Activated naive CD4-positive, alpha-beta T cell treated with anti-CD3 and anti-CD28 coated beads, Interleukin-2, amount 50 U/mL, for 24 hours (primary cell): ENCODE measurements at regions not wholly inside any gene's neighbourhood (a gene's known extent, or its start where the extent isn't known, plus 50 kb on each side); places are given as distances from the start of the nearest gene placed in this dataset.
"Not testable (repeated sequence)": the region's sequence is repeated elsewhere in the genome, so short reads cannot be mapped to it uniquely, and the experiment has no call there.

Source experiments
- H3K27ac Mint-ChIP-seq: one replicate; pipeline ENCODE4 v1.8.0; 2021; ENCODE audit warnings: mild to moderate bottlenecking, mixed read lengths
- H3K27me3 Mint-ChIP-seq: one replicate; pipeline ENCODE4 v1.8.0; 2021; ENCODE audit warnings: mixed read lengths
- H3K36me3 Mint-ChIP-seq: one replicate; pipeline ENCODE4 v1.8.0; 2021; ENCODE audit warnings: mixed read lengths
- H3K4me1 Mint-ChIP-seq: one replicate; pipeline ENCODE4 v1.8.0; 2021; ENCODE audit warnings: mixed read lengths
- H3K4me3 Mint-ChIP-seq: one replicate; pipeline ENCODE4 v1.8.0; 2021; ENCODE audit warnings: mild to moderate bottlenecking, mixed read lengths
- H3K9me3 Mint-ChIP-seq: one replicate; pipeline ENCODE4 v1.8.0; 2021; ENCODE audit warnings: mixed read lengths

GRCh38 chr4:20086799-20087521, 164.7 kb upstream of the SLIT2 start:
- H3K27ac Mint-ChIP-seq, result no peak overlapping the region
- H3K9me3 Mint-ChIP-seq, result peaks cover under 1% of the 10 kb centered on the region
- no peaks in the 10 kb centered on the region for H3K36me3 Mint-ChIP-seq
- H3K4me3 Mint-ChIP-seq, result no peak overlapping the region
- H3K27me3 Mint-ChIP-seq, result no peaks in the 10 kb centered on the region
- no peaks in the 10 kb centered on the region for H3K4me1 Mint-ChIP-seq

GRCh38 chr4:20086067-20086798, 165.5 kb upstream of the SLIT2 start:
- Mint-ChIP-seq H3K4me1 (no peaks in the 10 kb centered on the region), H3K4me3 (no peak overlapping the region), H3K9me3 (peaks cover 8% of the 10 kb centered on the region), H3K36me3 (no peaks in the 10 kb centered on the region), H3K27me3 (no peaks in the 10 kb centered on the region), H3K27ac (no peak overlapping the region)

- Mint-ChIP-seq H3K27me3 (no peaks in the 10 kb centered on the region), H3K36me3 (no peaks in the 10 kb centered on the region), H3K4me3 (no peak overlapping the region), H3K27ac (no peak overlapping the region), H3K4me1 (no peaks in the 10 kb centered on the region), H3K9me3 (peaks cover 8% of the 10 kb centered on the region)
These were observed 166.1 kb upstream of the SLIT2 start for GRCh38 chr4:20085653-20086052.

GRCh38 chr4:20085156-20085555, 166.5 kb upstream of the SLIT2 start:
- no peak overlapping the region for H3K4me3 Mint-ChIP-seq
- H3K27me3 Mint-ChIP-seq, result no peaks in the 10 kb centered on the region
- H3K4me1 Mint-ChIP-seq, result no peaks in the 10 kb centered on the region
- no peaks in the 10 kb centered on the region for H3K36me3 Mint-ChIP-seq
- H3K9me3 Mint-ChIP-seq, result peaks cover 8% of the 10 kb centered on the region
- no peak overlapping the region for H3K27ac Mint-ChIP-seq

- no peak overlapping the region for H3K4me3 Mint-ChIP-seq
- no peaks in the 10 kb centered on the region for H3K27me3 Mint-ChIP-seq
- H3K9me3 Mint-ChIP-seq, result peaks cover 8% of the 10 kb centered on the region
- no peaks in the 10 kb centered on the region for H3K36me3 Mint-ChIP-seq
- no peak overlapping the region for H3K27ac Mint-ChIP-seq
- H3K4me1 Mint-ChIP-seq, result no peaks in the 10 kb centered on the region
These were observed 167.2 kb upstream of the SLIT2 start for GRCh38 chr4:20084488-20084887.

- H3K9me3 Mint-ChIP-seq, result peaks cover 8% of the 10 kb centered on the region
These were observed 173.1 kb upstream of the SLIT2 start for GRCh38 chr4:20078644-20079043.

GRCh38 chr4:20075248-20075871, 176.3 kb upstream of the SLIT2 start:
- Mint-ChIP-seq H3K27me3 (no peaks in the 10 kb centered on the region), H3K4me3 (no peak overlapping the region), H3K9me3 (no peaks in the 10 kb centered on the region), H3K4me1 (no peaks in the 10 kb centered on the region), H3K27ac (no peak overlapping the region), H3K36me3 (no peaks in the 10 kb centered on the region)

More at GRCh38 chr4:20078644-20079043, 173.1 kb upstream of the SLIT2 start:
- Mint-ChIP-seq H3K4me1 (no peaks in the 10 kb centered on the region), H3K4me3 (no peak overlapping the region), H3K27ac (no peak overlapping the region), H3K27me3 (no peaks in the 10 kb centered on the region), H3K36me3 (no peaks in the 10 kb centered on the region)

GRCh38 chr4:20074450-20074849, 177.3 kb upstream of the SLIT2 start:
- no peak overlapping the region for H3K27ac Mint-ChIP-seq
- no peaks in the 10 kb centered on the region for H3K4me1 Mint-ChIP-seq
- H3K36me3 Mint-ChIP-seq, result no peaks in the 10 kb centered on the region
- H3K4me3 Mint-ChIP-seq, result no peak overlapping the region
- H3K27me3 Mint-ChIP-seq, result no peaks in the 10 kb centered on the region
- peaks cover 4% of the 10 kb centered on the region for H3K9me3 Mint-ChIP-seq

- Mint-ChIP-seq H3K9me3 (peaks cover 13% of the 10 kb centered on the region), H3K4me3 (no peak overlapping the region), H3K36me3 (no peaks in the 10 kb centered on the region), H3K4me1 (no peaks in the 10 kb centered on the region), H3K27me3 (no peaks in the 10 kb centered on the region), H3K27ac (no peak overlapping the region)
These were observed 185.8 kb upstream of the SLIT2 start for GRCh38 chr4:20065952-20066351.

- H3K27me3 Mint-ChIP-seq, H3K4me1 Mint-ChIP-seq, H3K4me3 Mint-ChIP-seq, H3K36me3 Mint-ChIP-seq, H3K27ac Mint-ChIP-seq: not testable (repeated sequence)
- peaks cover 13% of the 10 kb centered on the region for H3K9me3 Mint-ChIP-seq
These were observed 188.8 kb upstream of the SLIT2 start for GRCh38 chr4:20062857-20063256.

- no peaks in the 10 kb centered on the region for H3K27me3 Mint-ChIP-seq
- H3K9me3 Mint-ChIP-seq, result peaks cover 13% of the 10 kb centered on the region
- no peaks in the 10 kb centered on the region for H3K4me1 Mint-ChIP-seq
- H3K36me3 Mint-ChIP-seq, result no peaks in the 10 kb centered on the region
- no peak overlapping the region for H3K27ac Mint-ChIP-seq
- no peak overlapping the region for H3K4me3 Mint-ChIP-seq
These were observed 189.7 kb upstream of the SLIT2 start for GRCh38 chr4:20062054-20062453.

GRCh38 chr4:20050768-20051167, 200.9 kb upstream of the SLIT2 start:
- no peaks in the 10 kb centered on the region for H3K4me1 Mint-ChIP-seq
- no peaks in the 10 kb centered on the region for H3K36me3 Mint-ChIP-seq
- H3K27ac Mint-ChIP-seq, result no peak overlapping the region
- H3K9me3 Mint-ChIP-seq, result peaks cover 5% of the 10 kb centered on the region
- H3K27me3 Mint-ChIP-seq, result no peaks in the 10 kb centered on the region
- no peak overlapping the region for H3K4me3 Mint-ChIP-seq

- H3K36me3 Mint-ChIP-seq, result no peaks in the 10 kb centered on the region
- H3K27ac Mint-ChIP-seq, result no peak overlapping the region
- no peaks in the 10 kb centered on the region for H3K9me3 Mint-ChIP-seq
- H3K4me3 Mint-ChIP-seq, result no peak overlapping the region
- no peaks in the 10 kb centered on the region for H3K27me3 Mint-ChIP-seq
- no peaks in the 10 kb centered on the region for H3K4me1 Mint-ChIP-seq
These were observed 201.8 kb upstream of the SLIT2 start for GRCh38 chr4:20049889-20050288.

GRCh38 chr4:20046931-20047677, 204.6 kb upstream of the SLIT2 start:
- no peak overlapping the region for H3K4me3 Mint-ChIP-seq
- no peaks in the 10 kb centered on the region for H3K36me3 Mint-ChIP-seq
- no peaks in the 10 kb centered on the region for H3K4me1 Mint-ChIP-seq
- peaks cover 5% of the 10 kb centered on the region for H3K9me3 Mint-ChIP-seq
- H3K27ac Mint-ChIP-seq, result no peak overlapping the region
- H3K27me3 Mint-ChIP-seq, result no peaks in the 10 kb centered on the region

- no peaks in the 10 kb centered on the region for H3K4me1 Mint-ChIP-seq
- no peaks in the 10 kb centered on the region for H3K27me3 Mint-ChIP-seq
- H3K36me3 Mint-ChIP-seq, result no peaks in the 10 kb centered on the region
- peaks cover 5% of the 10 kb centered on the region for H3K9me3 Mint-ChIP-seq
- H3K27ac Mint-ChIP-seq, result no peak overlapping the region
- no peak overlapping the region for H3K4me3 Mint-ChIP-seq
These were observed 205.5 kb upstream of the SLIT2 start for GRCh38 chr4:20046179-20046578.

- no peak overlapping the region for H3K4me3 Mint-ChIP-seq
- no peak overlapping the region for H3K27ac Mint-ChIP-seq
- no peaks in the 10 kb centered on the region for H3K36me3 Mint-ChIP-seq
- no peaks in the 10 kb centered on the region for H3K27me3 Mint-ChIP-seq
- peaks cover 5% of the 10 kb centered on the region for H3K9me3 Mint-ChIP-seq
- no peaks in the 10 kb centered on the region for H3K4me1 Mint-ChIP-seq
These were observed 206.7 kb upstream of the SLIT2 start for GRCh38 chr4:20044966-20045365.
